A673 (cell line): ENCODE measurements at regions not wholly inside any gene's neighbourhood (a gene's known extent, or its start where the extent isn't known, plus 50 kb on each side); places are given as distances from the start of the nearest gene placed in this dataset.

Experiments used
- EZH2 ChIP-seq: fragments of 200-600 bp; sonication (generic); IDR thresholded peaks from 2 replicates; pipeline ENCODE4 v1.6.1; 2017; ENCODE audit warnings: borderline replicate concordance, low read depth, mild to moderate bottlenecking, mixed read lengths, antibody characterized with exemption, low read length; ENCODE audit not compliant: poor library complexity, severe bottlenecking
- TF ChIP-seq, protein P1 (sequence below): fragments of 300-800, 200-600 bp; sonication (generic); conservative IDR thresholded peaks from 2 replicates; pipeline ENCODE4 v1.5.1; 2017; ENCODE audit warnings: low read depth, mild to moderate bottlenecking, antibody characterized with exemption, low read length, moderate library complexity, mixed read lengths

DNA sequence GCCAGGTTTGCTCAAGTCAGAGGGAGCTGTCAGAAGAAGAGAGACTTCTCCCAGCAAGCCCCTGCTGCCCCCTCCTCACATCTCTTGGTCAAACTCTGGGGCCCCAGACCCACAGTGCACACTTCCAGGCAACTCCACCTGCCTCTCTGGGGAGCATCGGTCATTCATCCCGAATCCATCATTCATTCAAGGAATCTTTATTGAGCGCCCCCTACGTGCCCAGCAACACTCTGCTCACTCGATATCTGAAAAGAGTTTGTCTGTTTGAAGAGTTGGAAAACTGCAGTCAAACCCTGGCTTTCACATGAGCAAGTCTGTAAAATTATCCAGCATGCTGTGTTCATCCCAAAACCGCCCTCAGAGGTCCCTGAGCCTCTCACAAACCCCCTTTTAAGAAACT, 66.2 kb downstream of the PRR18 start:
- TF ChIP-seq, protein P1, sequence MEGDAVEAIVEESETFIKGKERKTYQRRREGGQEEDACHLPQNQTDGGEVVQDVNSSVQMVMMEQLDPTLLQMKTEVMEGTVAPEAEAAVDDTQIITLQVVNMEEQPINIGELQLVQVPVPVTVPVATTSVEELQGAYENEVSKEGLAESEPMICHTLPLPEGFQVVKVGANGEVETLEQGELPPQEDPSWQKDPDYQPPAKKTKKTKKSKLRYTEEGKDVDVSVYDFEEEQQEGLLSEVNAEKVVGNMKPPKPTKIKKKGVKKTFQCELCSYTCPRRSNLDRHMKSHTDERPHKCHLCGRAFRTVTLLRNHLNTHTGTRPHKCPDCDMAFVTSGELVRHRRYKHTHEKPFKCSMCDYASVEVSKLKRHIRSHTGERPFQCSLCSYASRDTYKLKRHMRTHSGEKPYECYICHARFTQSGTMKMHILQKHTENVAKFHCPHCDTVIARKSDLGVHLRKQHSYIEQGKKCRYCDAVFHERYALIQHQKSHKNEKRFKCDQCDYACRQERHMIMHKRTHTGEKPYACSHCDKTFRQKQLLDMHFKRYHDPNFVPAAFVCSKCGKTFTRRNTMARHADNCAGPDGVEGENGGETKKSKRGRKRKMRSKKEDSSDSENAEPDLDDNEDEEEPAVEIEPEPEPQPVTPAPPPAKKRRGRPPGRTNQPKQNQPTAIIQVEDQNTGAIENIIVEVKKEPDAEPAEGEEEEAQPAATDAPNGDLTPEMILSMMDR: no peak
- TF ChIP-seq EZH2: no peak
